ENCODE measurements at regions not wholly inside any gene's neighbourhood (a gene's known extent, or its start where the extent isn't known, plus 50 kb on each side); places are given as distances from the start of the nearest gene placed in this dataset.

GRCh38 chr3:117746066-117746465 lies 1036.5 kb downstream of the TUSC7 start:
- DNase-seq, result no peak

DNA sequence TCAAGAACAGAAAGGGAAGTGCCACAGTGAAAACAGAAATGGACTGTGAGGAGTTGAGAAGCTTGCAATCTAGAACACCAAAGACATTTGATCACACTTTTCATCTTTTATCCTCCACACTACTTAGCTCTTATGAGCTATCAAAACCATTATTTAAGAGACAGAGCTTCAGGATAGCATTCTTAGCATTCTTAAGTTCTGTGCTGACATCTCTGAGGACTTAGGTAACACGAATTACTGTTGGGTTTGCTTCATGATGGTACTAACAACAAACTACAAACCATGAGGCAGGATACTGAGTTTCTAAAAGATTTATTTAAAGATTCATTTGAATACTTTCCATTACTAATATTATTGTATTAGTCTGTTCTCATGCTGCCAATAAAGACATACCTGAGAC lies 1038.6 kb downstream of the TUSC7 start:
- no peak for DNase-seq

DNA sequence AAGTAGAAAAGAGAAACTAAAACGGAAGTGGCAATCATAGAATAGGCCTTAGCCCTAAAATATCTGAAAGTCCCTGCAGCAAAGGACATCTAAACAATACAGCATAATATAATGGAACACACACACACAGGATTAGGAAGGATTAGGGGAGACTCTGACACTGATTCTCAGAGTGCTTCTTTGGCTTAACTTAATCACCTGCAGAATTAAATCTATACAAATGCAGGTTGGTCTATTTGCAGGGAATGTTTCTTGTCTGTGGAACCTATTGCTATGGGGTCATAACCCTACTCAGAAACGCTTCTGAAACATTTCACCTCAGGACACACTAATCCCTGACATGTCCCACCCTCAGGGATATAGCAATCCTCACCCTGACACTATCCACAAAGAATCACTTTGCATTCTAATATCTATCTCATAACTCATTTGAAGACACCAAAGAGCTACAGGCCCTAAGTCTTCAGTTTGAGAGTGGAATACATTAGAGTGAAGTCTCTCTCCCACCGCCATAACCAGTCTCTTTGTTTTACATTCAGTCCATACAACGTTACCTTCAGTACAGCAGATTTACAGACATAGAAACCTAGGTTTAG lies 1041.2 kb downstream of the TUSC7 start:
- no peak for DNase-seq

GRCh38 chr3:117751651-117752050 lies 1042.1 kb downstream of the TUSC7 start:
- DNase-seq, result no peak

DNA sequence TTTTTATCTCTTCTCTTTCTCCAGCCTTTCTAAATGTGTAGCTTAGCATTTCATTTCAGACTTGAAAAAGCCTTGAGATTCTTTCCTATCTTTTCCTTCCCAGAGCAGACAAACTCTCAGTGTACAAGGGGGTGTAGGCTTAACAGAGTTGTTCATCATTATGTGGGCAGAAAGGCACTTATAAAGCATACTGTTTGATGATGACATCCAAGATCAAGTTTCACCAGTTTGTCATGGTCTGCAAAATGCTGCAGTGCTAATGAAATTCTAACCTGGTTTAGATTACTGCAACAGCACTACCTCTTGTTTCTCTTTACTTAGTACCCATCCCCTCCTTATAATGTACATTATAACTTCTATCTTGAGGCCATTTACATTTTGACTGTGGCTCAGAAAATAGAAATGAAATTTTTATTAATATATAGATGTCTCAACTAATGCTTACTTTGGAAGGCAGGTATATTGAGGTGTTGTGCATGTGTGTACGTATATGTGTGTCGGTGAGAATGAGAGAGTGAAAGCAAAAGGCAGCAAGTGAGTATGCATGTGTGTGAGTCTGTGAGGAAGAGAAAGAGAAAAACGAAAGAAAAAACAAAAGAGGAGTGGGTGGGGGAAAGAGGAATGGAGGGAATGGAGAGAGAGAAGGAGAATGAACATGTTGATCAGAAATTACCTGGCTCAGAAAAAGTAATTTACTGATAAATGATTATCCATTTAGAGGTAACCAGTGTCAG lies 1043.6 kb downstream of the TUSC7 start:
- peak; percentile 48 for DNase-seq

- DNase-seq, result no peak
Observed at GRCh38 chr3:117754058-117754457, 1044.5 kb downstream of the TUSC7 start.

- no peak for DNase-seq
Observed at GRCh38 chr3:117754841-117755240, 1045.3 kb downstream of the TUSC7 start.

DNA sequence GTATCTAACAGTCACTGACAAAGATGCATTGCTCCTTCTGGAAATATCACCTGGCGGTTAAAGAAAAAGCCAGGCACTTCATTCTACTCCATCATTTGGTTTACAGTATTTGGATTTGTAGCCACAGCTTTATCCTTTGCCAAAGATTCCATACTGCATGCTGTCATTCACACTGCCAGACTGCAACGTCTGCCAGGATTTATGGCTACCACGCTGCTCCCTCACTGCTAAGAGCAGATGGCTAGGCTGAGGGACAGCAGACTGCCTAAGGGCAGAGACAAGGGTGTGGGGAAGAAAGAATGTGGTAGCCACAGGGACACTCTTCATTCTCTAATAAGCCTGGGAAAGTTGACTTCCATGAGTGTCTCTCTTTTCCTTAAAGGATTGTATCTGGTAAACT lies 1047.0 kb downstream of the TUSC7 start:
- DNase-seq, result no peak

GRCh38 chr3:117761703-117762620 lies 1052.4 kb downstream of the TUSC7 start:
- DNase-seq, result no peak

- no peak for DNase-seq
Observed at GRCh38 chr3:117762621-117763037, 1053.0 kb downstream of the TUSC7 start.

DNA sequence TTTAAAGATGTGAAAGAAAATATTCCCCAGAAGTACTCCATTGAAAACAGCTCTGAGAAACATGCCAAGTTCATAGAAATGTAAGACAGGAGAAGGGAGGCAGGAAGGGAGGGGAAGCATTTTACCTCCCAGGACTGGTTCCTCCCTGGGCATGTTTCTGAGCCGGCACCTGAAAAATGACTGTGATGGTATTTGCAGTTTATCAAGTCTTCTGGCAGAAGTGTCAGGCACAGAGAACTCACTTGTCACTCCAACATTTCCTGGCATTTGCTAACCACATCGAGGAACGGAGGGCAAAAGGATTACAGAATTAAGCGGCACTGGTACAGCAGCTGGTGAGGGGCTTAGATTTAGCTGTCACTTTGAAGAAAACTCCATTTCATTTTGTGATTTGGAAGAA lies 1054.0 kb downstream of the TUSC7 start:
- DNase-seq, result no peak

DNA sequence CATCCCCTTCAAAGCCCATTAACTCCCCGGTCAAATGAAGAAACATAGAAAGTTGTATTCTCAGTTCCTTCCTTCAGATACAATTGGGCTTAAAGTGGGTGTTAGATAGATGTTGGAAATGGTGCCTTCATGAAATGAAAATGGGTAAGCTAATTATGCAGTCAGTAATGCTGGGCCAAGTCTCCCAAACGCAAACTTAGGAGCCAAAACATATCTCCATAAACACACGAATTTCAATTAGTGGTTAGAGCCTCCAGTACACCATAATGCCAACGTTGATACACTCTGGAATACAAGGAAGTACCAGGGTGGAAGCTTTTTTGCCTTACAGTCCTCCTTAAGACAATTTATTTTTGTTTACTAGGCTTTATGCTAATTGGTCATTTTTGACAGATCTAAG lies 1059.0 kb downstream of the TUSC7 start:
- no peak for DNase-seq

- no peak for DNase-seq
Observed at GRCh38 chr3:117774130-117774529, 1064.6 kb downstream of the TUSC7 start.

GRCh38 chr3:117786349-117786748 lies 1076.8 kb downstream of the TUSC7 start:
- DNase-seq, result no peak

GRCh38 chr3:117788061-117788460 lies 1078.5 kb downstream of the TUSC7 start:
- DNase-seq, result peak; percentile 30

- DNase-seq, result no peak
Observed at GRCh38 chr3:117788506-117788905, 1078.9 kb downstream of the TUSC7 start.

GRCh38 chr3:117790235-117790987 lies 1080.8 kb downstream of the TUSC7 start:
- no peak for DNase-seq

DNA sequence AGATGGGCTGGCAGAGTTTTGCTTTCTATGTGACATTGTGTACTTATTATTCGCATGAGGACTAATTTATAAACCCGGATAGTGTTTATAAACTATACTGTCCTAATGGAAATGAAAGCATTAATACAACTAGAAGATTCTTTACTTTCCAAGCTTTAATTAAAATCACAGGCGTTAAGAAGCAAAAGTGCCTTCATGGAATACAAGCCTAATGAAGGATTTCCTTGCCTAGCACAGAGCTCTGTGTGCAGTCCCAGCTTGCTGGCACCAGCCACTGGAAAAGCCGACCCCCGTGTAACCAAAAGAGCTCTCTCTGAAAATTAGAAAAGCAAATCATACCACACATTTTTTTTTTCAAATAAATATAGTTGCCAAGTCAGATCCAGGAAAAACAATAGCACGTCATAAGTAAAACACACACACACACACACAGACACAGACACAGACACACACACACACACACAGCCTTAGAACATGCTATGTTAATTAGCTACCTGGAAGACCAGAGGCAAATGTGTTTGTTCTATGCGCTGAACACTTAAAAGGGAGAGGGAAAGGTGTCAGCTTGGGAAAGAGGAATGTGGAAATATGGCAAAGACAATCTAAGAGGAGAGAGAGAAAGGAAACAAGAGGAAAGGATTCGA lies 1084.2 kb downstream of the TUSC7 start:
- DNase-seq, result no peak

DNA sequence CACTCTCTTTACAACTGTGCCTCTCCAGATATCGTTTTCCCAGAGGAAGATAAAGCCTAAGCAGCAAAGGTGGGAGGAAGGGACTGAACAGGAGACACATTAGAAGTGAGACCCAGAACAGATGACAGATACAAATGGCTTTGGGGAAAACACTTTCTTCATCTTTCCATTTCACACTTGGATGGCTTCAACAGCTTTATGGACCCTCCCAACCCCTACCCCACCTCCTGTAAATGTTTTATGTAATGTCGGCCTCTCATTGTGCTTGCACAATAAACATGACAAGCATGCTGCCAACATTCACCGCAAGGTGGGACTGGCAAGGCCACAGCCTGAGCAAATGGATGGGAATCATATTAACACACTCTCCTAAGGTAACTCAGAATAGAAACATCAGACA lies 1088.6 kb downstream of the TUSC7 start:
- DNase-seq, result no peak

DNA sequence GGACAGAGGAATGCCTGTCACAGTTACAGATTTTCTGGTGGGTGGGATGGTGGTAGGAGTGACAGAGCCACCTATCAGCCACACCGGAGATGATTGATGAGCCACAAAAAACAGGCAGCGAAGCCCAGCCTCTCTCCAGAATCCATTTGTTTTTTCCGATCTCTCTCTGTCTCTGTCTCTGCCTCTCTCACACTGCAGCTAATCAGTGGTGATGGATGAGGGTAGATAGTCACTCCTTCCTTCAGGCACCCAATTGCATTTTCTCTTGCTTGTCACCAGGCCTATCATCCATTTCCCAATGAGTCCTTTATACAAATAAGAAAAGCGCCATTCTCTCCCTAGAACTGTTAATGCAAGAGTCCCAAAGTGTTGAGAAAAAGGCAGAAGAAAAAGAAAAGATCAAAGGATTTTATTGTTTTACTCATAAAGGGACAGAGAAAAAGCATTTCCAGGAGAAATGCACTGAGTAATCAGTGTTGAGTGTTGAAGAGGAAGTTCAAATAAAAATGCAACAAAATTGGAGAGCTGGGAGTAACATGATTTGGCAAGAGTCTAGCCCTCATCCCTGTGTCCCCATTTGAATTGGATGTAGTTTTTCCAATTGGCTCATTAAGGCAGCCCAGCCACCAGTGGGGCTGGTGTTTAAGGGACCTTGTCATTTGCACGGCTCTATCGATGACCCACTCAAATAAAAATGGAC lies 1089.3 kb downstream of the TUSC7 start:
- no peak for DNase-seq

DNA sequence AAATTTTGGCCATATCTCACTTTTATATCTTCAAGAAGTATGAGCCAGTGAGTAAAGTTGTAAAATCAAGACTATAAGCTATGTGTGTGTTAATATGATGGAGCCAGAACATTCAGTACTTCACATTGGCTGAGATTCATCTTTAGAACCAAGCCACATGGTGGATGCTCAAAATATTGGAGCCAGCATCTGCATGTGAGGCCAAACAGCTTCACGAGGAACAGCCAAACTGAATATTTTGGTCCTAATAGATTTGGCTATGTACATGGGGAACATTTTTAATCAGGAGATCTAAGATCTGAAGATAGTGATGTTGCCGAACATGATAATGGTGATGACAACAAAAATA lies 1089.8 kb downstream of the TUSC7 start:
- no peak for DNase-seq

DNA sequence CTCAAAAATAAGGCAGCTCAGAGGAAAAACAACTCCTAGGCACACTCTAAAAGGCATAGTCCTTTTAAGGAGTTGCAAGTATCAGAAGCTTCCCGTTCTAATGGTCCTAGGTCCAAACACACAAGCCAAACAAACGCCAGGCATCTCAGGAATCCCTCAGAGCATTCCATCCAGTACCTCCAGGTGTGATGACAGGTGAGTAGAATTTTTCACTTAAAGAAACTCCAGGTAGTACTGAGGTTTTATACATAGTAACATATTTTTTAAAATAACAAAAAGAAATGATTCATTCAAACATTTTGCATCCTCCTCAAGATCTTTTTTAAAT lies 1092.3 kb downstream of the TUSC7 start:
- DNase-seq, result no peak

Data from amniotic stem cell (primary cell).